ENCODE measurements at regions not wholly inside any gene's neighbourhood (a gene's known extent, or its start where the extent isn't known, plus 50 kb on each side); places are given as distances from the start of the nearest gene placed in this dataset.
"Not testable (repeated sequence)": the region's sequence is repeated elsewhere in the genome, so short reads cannot be mapped to it uniquely, and the experiment has no call there.

- Mint-ChIP-seq H3K4me1 (peaks cover 16% of the 10 kb centered on the region), H3K4me3 (no peak overlapping the region), H3K36me3 (no peaks in the 10 kb centered on the region), H3K27ac (no peak overlapping the region), H3K27me3 (peaks cover 15% of the 10 kb centered on the region), H3K9me3 (no peaks in the 10 kb centered on the region)
Observed at GRCh38 chr20:1807394-1807793, 87.8 kb upstream of the SIRPA start.

- H3K36me3 Mint-ChIP-seq = no peaks in the 10 kb centered on the region
- H3K4me1 Mint-ChIP-seq = peaks cover 24% of the 10 kb centered on the region
- no peak overlapping the region for H3K4me3 Mint-ChIP-seq
- H3K27ac Mint-ChIP-seq = no peak overlapping the region
- H3K9me3 Mint-ChIP-seq = no peaks in the 10 kb centered on the region
- peaks cover 24% of the 10 kb centered on the region for H3K27me3 Mint-ChIP-seq
Observed at GRCh38 chr20:1806456-1806855, 88.8 kb upstream of the SIRPA start.

GRCh38 chr20:1805816-1806215, 89.4 kb upstream of the SIRPA start:
- peaks cover 18% of the 10 kb centered on the region for H3K4me1 Mint-ChIP-seq
- peaks cover 26% of the 10 kb centered on the region for H3K27me3 Mint-ChIP-seq
- no peaks in the 10 kb centered on the region for H3K36me3 Mint-ChIP-seq
- no peaks in the 10 kb centered on the region for H3K9me3 Mint-ChIP-seq
- H3K27ac Mint-ChIP-seq = no peak overlapping the region
- no peak overlapping the region for H3K4me3 Mint-ChIP-seq

GRCh38 chr20:1805161-1805581, 90.0 kb upstream of the SIRPA start:
- no peak overlapping the region for H3K27ac Mint-ChIP-seq
- peaks cover 17% of the 10 kb centered on the region for H3K4me1 Mint-ChIP-seq
- H3K4me3 Mint-ChIP-seq = no peak overlapping the region
- H3K36me3 Mint-ChIP-seq = no peaks in the 10 kb centered on the region
- peaks cover 31% of the 10 kb centered on the region for H3K27me3 Mint-ChIP-seq
- H3K9me3 Mint-ChIP-seq = no peaks in the 10 kb centered on the region

GRCh38 chr20:1804554-1804956, 90.7 kb upstream of the SIRPA start:
- Mint-ChIP-seq H3K9me3 (no peaks in the 10 kb centered on the region), H3K4me3 (no peak overlapping the region), H3K4me1 (peaks cover 17% of the 10 kb centered on the region), H3K27ac (no peak overlapping the region), H3K36me3 (no peaks in the 10 kb centered on the region), H3K27me3 (peaks cover 34% of the 10 kb centered on the region)

- Mint-ChIP-seq H3K27me3 (peaks cover 37% of the 10 kb centered on the region), H3K4me1 (peaks cover 17% of the 10 kb centered on the region), H3K27ac (peak overlapping the region; percentile 59), H3K9me3 (no peaks in the 10 kb centered on the region), H3K4me3 (peak overlapping the region; percentile 58), H3K36me3 (no peaks in the 10 kb centered on the region)
Observed at GRCh38 chr20:1803932-1804501, 91.2 kb upstream of the SIRPA start.

GRCh38 chr20:1803061-1803931, 91.9 kb upstream of the SIRPA start:
- Mint-ChIP-seq H3K36me3 (no peaks in the 10 kb centered on the region), H3K4me3 (peak overlapping the region; percentile 77), H3K9me3 (no peaks in the 10 kb centered on the region), H3K27ac (no peak overlapping the region), H3K4me1 (peaks cover 17% of the 10 kb centered on the region), H3K27me3 (peaks cover 40% of the 10 kb centered on the region)

GRCh38 chr20:1802385-1803060, 92.7 kb upstream of the SIRPA start:
- H3K9me3 Mint-ChIP-seq = no peaks in the 10 kb centered on the region
- peaks cover 40% of the 10 kb centered on the region for H3K27me3 Mint-ChIP-seq
- H3K27ac Mint-ChIP-seq = no peak overlapping the region
- H3K4me1 Mint-ChIP-seq = peaks cover 17% of the 10 kb centered on the region
- no peaks in the 10 kb centered on the region for H3K36me3 Mint-ChIP-seq
- peak overlapping the region; percentile 77 for H3K4me3 Mint-ChIP-seq

GRCh38 chr20:1801929-1802306, 93.3 kb upstream of the SIRPA start:
- peaks cover 40% of the 10 kb centered on the region for H3K27me3 Mint-ChIP-seq
- peaks cover 17% of the 10 kb centered on the region for H3K4me1 Mint-ChIP-seq
- no peaks in the 10 kb centered on the region for H3K36me3 Mint-ChIP-seq
- no peaks in the 10 kb centered on the region for H3K9me3 Mint-ChIP-seq
- no peak overlapping the region for H3K27ac Mint-ChIP-seq
- H3K4me3 Mint-ChIP-seq = peak overlapping the region; percentile 77

GRCh38 chr20:1801225-1801928, 93.8 kb upstream of the SIRPA start:
- H3K27ac Mint-ChIP-seq = no peak overlapping the region
- H3K9me3 Mint-ChIP-seq = no peaks in the 10 kb centered on the region
- H3K4me1 Mint-ChIP-seq = peaks cover 17% of the 10 kb centered on the region
- H3K27me3 Mint-ChIP-seq = peaks cover 40% of the 10 kb centered on the region
- H3K4me3 Mint-ChIP-seq = peak overlapping the region; percentile 77
- H3K36me3 Mint-ChIP-seq = no peaks in the 10 kb centered on the region

GRCh38 chr20:1800777-1801176, 94.4 kb upstream of the SIRPA start:
- Mint-ChIP-seq H3K36me3 (no peaks in the 10 kb centered on the region), H3K4me3 (no peak overlapping the region), H3K27ac (no peak overlapping the region), H3K27me3 (peaks cover 40% of the 10 kb centered on the region), H3K9me3 (no peaks in the 10 kb centered on the region), H3K4me1 (peaks cover 17% of the 10 kb centered on the region)

- Mint-ChIP-seq H3K9me3 (no peaks in the 10 kb centered on the region), H3K4me1 (peaks cover 17% of the 10 kb centered on the region), H3K27me3 (peaks cover 37% of the 10 kb centered on the region), H3K36me3 (no peaks in the 10 kb centered on the region), H3K4me3 (no peak overlapping the region), H3K27ac (no peak overlapping the region)
Observed at GRCh38 chr20:1800180-1800579, 95.0 kb upstream of the SIRPA start.

- H3K27me3 Mint-ChIP-seq = peaks cover 37% of the 10 kb centered on the region
- H3K4me1 Mint-ChIP-seq = peaks cover 17% of the 10 kb centered on the region
- not testable (repeated sequence) for H3K27ac Mint-ChIP-seq, H3K36me3 Mint-ChIP-seq, H3K9me3 Mint-ChIP-seq, H3K4me3 Mint-ChIP-seq
Observed at GRCh38 chr20:1799746-1800145, 95.5 kb upstream of the SIRPA start.

GRCh38 chr20:1798982-1799381, 96.2 kb upstream of the SIRPA start:
- Mint-ChIP-seq H3K27me3 (peaks cover 33% of the 10 kb centered on the region), H3K27ac (no peak overlapping the region), H3K9me3 (no peaks in the 10 kb centered on the region), H3K4me1 (peaks cover 16% of the 10 kb centered on the region), H3K36me3 (no peaks in the 10 kb centered on the region), H3K4me3 (no peak overlapping the region)

GRCh38 chr20:1793821-1794220, 101.4 kb upstream of the SIRPA start:
- H3K36me3 Mint-ChIP-seq = no peaks in the 10 kb centered on the region
- no peaks in the 10 kb centered on the region for H3K4me1 Mint-ChIP-seq
- no peaks in the 10 kb centered on the region for H3K9me3 Mint-ChIP-seq
- peaks cover 17% of the 10 kb centered on the region for H3K27me3 Mint-ChIP-seq
- no peak overlapping the region for H3K4me3 Mint-ChIP-seq
- no peak overlapping the region for H3K27ac Mint-ChIP-seq

All from activated naive CD4-positive, alpha-beta T cell treated with anti-CD3 and anti-CD28 coated beads, Interleukin-2, amount 50 U/mL, for 24 hours (primary cell).